ENCODE measurements at regions not wholly inside any gene's neighbourhood (a gene's known extent, or its start where the extent isn't known, plus 50 kb on each side); places are given as distances from the start of the nearest gene placed in this dataset.

GRCh38 chr2:126784621-126785020, 114.1 kb upstream of the TEX51 start:
- TF ChIP-seq CTCF (IDR thresholded peaks at IDR 0.05; ENCODE audit: low read depth, low read length, poor library complexity, severe bottlenecking): no peak
- TF ChIP-seq EZH2phosphoT487 (IDR thresholded peaks at IDR 0.05; ENCODE audit: borderline replicate concordance, low read length): no peak

Measured in DOHH2 (cell line).